Panc1 (cell line): ENCODE measurements at regions not wholly inside any gene's neighbourhood (a gene's known extent, or its start where the extent isn't known, plus 50 kb on each side); places are given as distances from the start of the nearest gene placed in this dataset.

Experiments
- CTCF ChIP-seq: fragments of 450-650 bp; IDR thresholded peaks from 2 replicates; pipeline ENCODE4 v1.5.1; 2017; ENCODE audit warnings: mild to moderate bottlenecking
- POLR2AphosphoS5 ChIP-seq: IDR thresholded peaks from 2 replicates; pipeline ENCODE4 v1.6.1; 2012; ENCODE audit warnings: mild to moderate bottlenecking, low read depth, low read length, moderate library complexity
- REST ChIP-seq, 2 experiments: IDR thresholded peaks; 2 replicates each; pipeline ENCODE4 v1.6.1; 2011 to 2012; ENCODE audit warnings: low read depth in 2 of 2, control low read depth in 1 of 2, low read length in 1 of 2, mild to moderate bottlenecking in 1 of 2, moderate library complexity in 1 of 2; ENCODE audit not compliant: insufficient read depth in 1 of 2
- SIN3A ChIP-seq: IDR thresholded peaks from 2 replicates; pipeline ENCODE4 v1.6.1; 2012; ENCODE audit warnings: low read depth, mild to moderate bottlenecking, low read length, moderate library complexity, borderline replicate concordance; ENCODE audit not compliant: insufficient read depth
- TCF7L2 ChIP-seq: IDR thresholded peaks from 2 replicates; pipeline ENCODE4 v1.6.1; 2011; ENCODE audit warnings: mild to moderate bottlenecking, low read depth, low read length, inconsistent platforms

GRCh38 chr4:29653221-29653620 lies 1066.9 kb upstream of the PCDH7 start:
- TF ChIP-seq CTCF (no peak), REST (IDR thresholded peaks at IDR 0.05; ENCODE audit: insufficient read depth in 1 of 2, low read depth in 2 of 2, low read length in 1 of 2) (no peak), POLR2AphosphoS5 (no peak), SIN3A (no peak), TCF7L2 (no peak)
